PFSK-1 (cell line): ENCODE measurements at regions not wholly inside any gene's neighbourhood (a gene's known extent, or its start where the extent isn't known, plus 50 kb on each side); places are given as distances from the start of the nearest gene placed in this dataset.

Source experiments
- SIN3A ChIP-seq: IDR thresholded peaks from 2 replicates; pipeline ENCODE4 v1.6.1; 2012; ENCODE audit warnings: mild to moderate bottlenecking, low read length, moderate library complexity, borderline replicate concordance; ENCODE audit not compliant: insufficient read depth
- TAF1 ChIP-seq: IDR thresholded peaks from 2 replicates; pipeline ENCODE4 v1.6.1; 2012; ENCODE audit warnings: low read length, control low read depth, borderline replicate concordance; ENCODE audit not compliant: insufficient read depth
- TF ChIP-seq, protein P1 (sequence below), 2 experiments: IDR thresholded peaks; 2 replicates each; pipeline versions ENCODE4 v1.6.1 to v1.8.0; 2011 to 2012; ENCODE audit warnings: low read depth in 2 of 2, low read length in 2 of 2, control low read depth in 1 of 2, inconsistent platforms in 1 of 2, mild to moderate bottlenecking in 1 of 2, moderate library complexity in 1 of 2; ENCODE audit not compliant: insufficient read depth in 1 of 2

DNA sequence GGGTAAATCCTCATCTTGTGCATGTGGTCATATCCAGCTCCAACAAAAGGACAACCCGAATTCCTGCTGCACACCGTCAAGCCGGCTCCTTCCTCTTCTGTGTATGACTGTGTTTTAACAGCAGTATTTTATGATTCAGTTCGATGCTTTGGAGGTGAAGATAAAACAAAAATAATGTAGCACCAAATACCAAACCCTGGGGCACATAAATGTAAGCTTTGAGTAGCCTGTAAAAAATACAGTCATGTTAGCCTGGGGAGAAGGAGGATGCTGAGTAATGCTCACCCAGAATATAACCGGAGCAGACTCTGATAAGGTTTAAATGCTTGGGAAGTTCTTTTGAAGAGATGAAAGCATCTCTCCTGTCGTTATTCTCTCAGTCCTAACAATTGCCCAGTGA, 225.0 kb downstream of the SUCLG1 start:
- TF ChIP-seq TAF1 (no peak), SIN3A (no peak)
- TF ChIP-seq, protein P1, sequence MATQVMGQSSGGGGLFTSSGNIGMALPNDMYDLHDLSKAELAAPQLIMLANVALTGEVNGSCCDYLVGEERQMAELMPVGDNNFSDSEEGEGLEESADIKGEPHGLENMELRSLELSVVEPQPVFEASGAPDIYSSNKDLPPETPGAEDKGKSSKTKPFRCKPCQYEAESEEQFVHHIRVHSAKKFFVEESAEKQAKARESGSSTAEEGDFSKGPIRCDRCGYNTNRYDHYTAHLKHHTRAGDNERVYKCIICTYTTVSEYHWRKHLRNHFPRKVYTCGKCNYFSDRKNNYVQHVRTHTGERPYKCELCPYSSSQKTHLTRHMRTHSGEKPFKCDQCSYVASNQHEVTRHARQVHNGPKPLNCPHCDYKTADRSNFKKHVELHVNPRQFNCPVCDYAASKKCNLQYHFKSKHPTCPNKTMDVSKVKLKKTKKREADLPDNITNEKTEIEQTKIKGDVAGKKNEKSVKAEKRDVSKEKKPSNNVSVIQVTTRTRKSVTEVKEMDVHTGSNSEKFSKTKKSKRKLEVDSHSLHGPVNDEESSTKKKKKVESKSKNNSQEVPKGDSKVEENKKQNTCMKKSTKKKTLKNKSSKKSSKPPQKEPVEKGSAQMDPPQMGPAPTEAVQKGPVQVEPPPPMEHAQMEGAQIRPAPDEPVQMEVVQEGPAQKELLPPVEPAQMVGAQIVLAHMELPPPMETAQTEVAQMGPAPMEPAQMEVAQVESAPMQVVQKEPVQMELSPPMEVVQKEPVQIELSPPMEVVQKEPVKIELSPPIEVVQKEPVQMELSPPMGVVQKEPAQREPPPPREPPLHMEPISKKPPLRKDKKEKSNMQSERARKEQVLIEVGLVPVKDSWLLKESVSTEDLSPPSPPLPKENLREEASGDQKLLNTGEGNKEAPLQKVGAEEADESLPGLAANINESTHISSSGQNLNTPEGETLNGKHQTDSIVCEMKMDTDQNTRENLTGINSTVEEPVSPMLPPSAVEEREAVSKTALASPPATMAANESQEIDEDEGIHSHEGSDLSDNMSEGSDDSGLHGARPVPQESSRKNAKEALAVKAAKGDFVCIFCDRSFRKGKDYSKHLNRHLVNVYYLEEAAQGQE (IDR thresholded peaks at IDR 0.05; ENCODE audit: insufficient read depth in 1 of 2, low read depth in 2 of 2, low read length in 2 of 2), result no peak
